Prostate gland (tissue), 2 donors: ENCODE measurements at regions not wholly inside any gene's neighbourhood (a gene's known extent, or its start where the extent isn't known, plus 50 kb on each side); places are given as distances from the start of the nearest gene placed in this dataset.

Experiments
- POLR2A ChIP-seq: fragments of 450-650 bp; IDR thresholded peaks from one replicate; pipeline ENCODE4 v1.6.1; 2016; ENCODE audit warnings: antibody characterized with exemption, mild to moderate bottlenecking
- TF ChIP-seq, protein P1 (sequence below), 4 experiments: fragments of 200-600 bp in 2 of 4; fragments of 450-650 bp in 2 of 4; sonication (generic) in 2 of 4; IDR thresholded peaks; 1 replicate in 3 of 4; 2 replicates in 1 of 4; pipeline ENCODE4 v1.5.1; 2016 to 2019; ENCODE audit warnings: antibody characterized with exemption in 4 of 4, mild to moderate bottlenecking in 2 of 4, moderate library complexity in 2 of 4

GRCh38 chr1:101363891-101364318, 127.1 kb downstream of the S1PR1 start:
- TF ChIP-seq, protein P1, sequence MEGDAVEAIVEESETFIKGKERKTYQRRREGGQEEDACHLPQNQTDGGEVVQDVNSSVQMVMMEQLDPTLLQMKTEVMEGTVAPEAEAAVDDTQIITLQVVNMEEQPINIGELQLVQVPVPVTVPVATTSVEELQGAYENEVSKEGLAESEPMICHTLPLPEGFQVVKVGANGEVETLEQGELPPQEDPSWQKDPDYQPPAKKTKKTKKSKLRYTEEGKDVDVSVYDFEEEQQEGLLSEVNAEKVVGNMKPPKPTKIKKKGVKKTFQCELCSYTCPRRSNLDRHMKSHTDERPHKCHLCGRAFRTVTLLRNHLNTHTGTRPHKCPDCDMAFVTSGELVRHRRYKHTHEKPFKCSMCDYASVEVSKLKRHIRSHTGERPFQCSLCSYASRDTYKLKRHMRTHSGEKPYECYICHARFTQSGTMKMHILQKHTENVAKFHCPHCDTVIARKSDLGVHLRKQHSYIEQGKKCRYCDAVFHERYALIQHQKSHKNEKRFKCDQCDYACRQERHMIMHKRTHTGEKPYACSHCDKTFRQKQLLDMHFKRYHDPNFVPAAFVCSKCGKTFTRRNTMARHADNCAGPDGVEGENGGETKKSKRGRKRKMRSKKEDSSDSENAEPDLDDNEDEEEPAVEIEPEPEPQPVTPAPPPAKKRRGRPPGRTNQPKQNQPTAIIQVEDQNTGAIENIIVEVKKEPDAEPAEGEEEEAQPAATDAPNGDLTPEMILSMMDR (IDR thresholded peaks at IDR 0.05) = no peak
- TF ChIP-seq POLR2A = no peak
